NCI-H128 (cell line): ENCODE measurements at regions not wholly inside any gene's neighbourhood (a gene's known extent, or its start where the extent isn't known, plus 50 kb on each side); places are given as distances from the start of the nearest gene placed in this dataset.

Experiments
- DNase-seq: peaks from one replicate; lab custom pipeline; 2025; ENCODE audit not compliant: unreplicated experiment; lab: John Stamatoyannopoulos, UW

DNA sequence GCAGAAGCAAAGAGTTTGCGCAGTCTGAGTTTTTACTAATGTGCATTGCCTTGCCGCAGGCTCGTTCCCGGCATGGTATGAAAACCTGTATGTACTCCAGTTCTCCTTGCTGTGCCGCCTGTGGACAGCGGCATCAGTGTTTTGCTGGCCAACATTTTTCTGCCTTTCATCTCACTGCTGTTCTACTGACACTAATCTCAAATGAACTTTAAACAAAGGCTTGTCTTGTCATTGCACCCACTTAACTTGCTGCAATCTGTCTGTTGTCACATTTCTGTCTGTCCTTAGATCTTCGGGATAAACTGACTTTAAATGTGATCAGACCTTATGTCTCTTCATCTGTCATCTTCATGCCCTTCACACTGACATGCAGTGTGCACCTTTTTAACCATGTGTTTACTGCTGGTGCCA is 71.7 kb upstream of the ZNRF2 start:
- DNase-seq: no peak

DNA sequence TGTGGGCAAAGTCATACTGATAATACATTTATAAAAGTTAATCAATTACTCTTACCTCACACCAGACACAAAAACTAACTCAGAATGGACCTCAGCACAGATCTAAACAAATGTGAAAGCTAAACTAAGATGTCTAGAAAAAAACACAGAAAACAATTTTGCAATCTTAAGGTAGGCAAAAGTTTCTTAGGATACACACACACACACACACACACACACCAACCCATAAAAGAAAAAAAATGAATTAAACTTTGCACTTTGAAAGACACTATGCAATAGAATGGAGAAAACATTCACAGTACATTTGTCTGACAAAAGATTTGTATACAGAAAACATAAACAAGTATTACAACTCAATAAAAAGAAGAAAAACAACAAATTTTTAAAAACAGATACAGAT is 70.8 kb upstream of the ZNRF2 start:
- no peak for DNase-seq

DNA sequence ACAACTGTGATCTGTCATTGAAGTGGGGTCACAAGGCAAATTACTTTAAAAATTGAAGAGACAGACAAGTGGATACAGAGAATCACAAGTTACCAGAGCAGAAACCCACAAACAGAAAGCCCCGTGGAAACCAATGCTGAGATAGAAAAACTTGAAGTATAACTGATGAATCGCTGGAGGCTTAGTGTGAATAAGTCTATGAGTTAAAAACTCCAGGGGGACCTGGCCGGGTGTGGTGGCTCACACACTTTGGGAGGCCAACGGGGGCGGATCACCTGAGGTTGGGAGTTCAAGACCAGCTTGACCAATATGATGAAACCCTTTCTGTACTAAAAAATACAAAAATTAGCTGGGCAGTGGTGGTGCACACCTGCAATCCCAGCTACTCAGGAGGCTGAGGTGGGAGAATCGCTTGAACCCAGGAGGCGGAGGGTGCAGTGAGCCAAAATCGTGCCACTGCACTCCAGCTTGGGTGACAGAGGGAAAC is 69.7 kb upstream of the ZNRF2 start:
- DNase-seq: no peak

DNA sequence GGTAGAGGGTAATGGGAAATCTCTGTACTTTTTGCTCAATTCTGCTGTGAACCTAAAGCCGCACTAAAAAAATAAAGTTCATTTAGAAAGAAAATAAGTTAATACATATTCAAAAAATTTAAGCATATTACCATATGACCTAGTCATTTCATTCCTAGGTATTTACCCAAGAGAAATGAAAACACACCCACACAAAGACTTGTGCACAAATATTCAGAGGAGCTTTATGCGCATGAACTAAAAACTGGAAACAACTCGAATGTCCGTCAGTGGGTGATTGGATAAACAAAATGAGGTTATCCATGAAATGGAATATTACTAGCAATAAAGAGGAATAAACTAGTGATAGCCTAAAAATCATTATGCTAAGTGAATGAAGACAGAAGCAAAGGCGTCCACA is 62.6 kb upstream of the ZNRF2 start:
- no peak for DNase-seq

DNA sequence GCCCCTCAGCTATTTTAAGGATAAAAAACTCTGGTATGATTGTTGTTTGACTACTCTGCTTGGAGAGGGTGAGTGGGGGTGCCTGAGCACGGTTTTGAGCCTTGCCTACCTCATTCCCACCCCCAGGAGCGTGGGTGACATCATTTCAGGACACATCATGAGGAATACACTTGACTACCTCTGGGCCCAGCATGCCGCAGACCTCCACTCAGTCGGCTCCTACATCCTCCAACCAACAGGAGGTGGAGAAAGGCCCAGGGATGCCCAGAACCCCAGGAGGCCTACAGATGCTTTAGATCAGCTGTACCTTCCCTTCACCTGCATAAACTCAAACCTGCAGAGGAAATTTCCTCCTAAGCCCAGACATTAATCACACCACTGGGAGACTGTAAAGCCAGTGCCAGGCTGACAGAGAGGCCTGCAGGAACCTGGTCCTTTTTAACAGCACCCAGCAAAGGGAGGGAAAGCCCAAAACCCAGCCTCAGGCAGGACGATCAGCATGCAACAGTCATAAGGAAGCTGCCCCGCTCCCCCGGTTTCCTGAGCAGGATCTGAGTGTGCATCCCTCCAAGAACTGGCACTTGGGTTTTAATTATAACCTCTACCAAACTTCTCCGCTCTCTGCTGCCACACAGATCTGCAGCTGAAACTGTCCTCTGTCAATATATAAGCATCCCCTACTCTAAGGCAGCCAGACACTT is 61.7 kb upstream of the ZNRF2 start:
- DNase-seq: no peak

DNA sequence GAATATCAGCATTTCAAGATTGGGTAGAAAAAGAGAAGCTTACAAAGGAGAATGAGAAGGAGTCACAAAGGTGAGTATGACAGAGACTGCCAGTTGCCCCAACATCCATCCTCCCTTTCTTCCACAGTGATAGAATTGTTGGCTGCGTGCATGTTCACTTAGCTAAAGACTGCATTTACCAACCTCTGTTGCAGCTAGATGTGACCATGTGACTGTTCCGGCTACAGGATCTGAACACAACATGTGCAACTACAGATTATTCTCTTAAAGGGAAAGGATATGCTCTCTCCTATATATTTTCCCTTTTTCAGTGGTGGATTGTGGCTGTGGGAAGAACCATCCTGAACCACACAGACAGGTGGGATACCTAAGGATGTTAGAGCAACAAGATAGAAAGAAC is 60.5 kb upstream of the ZNRF2 start:
- no peak for DNase-seq

DNA sequence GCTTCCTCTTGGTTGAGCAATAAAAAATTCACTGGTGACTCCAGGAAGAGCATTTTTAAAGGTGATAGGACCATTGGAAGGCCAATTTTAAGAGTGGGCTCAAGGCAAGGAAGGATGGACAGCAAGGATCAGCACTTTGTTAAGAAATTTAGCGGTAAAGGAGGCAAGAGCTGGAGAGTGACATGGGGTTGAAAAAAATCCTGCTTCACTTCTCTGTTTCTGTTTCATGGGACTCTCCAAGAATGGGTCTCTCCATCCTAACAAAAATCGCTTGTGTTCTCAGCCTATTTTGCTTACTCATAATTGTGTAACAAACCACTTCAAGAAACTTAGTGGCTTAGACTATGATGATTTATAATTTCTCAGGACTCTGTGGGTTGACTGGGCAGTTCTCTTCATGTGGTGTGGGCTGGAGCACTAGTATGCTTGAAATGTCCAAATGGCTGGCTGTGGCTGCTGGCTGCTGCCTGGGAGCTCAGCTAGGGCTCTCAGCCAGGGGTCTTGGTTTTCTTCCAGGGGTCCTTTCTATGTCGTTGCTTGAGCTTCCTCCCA is 59.8 kb upstream of the ZNRF2 start:
- no peak for DNase-seq

DNA sequence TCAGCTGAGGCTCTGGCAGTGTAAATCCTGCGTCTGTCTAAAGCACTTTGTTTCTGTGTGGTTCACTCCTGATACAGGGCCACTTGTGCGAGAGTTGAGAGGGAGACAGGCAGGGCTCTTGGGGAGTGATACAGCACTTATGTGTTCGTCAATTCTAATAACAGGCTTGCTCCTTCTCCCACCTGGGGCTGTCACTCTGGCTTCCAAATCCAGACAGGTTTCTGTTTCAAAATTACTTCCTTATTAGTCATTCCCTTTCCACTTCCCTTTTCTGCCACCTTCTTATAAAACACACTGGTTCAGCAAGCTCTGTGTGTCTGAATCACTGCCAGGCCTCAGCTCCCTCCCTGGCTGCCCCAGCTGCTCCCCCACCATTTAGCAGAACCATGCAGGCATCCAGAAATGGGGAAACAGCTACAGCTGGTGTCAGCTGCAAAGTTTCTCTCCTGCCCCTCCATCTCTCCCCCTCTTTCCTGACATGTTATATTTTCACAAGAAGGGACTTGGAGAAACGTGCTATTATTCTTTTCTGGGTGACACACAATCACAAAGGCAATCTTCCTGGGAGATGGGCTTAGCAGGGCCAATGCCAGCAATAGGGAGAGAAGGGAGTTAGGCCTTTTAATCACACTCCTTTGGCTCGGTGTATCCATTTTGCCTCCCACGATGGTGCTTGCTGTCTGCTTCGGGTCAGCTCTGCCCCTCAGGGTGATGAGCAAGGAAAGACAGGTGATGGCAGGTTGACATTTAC is 58.4 kb upstream of the ZNRF2 start:
- peak; percentile 63 for DNase-seq

DNA sequence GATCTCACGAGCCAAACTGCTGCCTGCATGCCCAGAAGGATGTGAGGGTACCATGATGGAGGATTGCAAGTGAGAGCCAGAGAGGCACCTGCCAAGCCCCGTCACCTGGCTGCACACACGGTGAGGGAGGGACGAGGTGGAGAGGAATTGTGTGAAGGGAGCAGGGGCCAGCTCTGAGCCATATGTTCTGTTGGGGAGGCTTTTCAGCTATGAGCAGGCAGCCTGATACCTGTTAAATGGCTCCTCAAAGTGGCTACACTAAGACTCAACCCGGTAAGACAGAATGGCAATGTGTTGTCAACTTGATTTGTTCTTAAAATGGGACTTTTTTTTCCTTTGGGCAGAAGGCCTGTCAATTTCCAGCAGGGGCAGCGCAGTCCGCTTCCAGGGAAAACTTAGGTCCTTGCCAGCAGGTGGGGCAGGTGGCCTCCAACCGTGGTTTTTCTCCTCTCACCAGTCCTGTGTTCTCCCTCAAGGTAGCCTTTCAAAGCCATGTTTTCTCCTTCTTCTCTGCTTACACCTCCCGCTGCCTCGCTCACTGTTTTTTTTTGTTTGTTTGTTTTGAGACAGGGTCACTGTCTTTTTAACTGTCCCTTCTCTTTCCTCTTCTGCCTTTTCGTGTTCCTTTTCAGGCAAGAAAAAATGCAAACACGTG is 57.7 kb upstream of the ZNRF2 start:
- no peak for DNase-seq

DNA sequence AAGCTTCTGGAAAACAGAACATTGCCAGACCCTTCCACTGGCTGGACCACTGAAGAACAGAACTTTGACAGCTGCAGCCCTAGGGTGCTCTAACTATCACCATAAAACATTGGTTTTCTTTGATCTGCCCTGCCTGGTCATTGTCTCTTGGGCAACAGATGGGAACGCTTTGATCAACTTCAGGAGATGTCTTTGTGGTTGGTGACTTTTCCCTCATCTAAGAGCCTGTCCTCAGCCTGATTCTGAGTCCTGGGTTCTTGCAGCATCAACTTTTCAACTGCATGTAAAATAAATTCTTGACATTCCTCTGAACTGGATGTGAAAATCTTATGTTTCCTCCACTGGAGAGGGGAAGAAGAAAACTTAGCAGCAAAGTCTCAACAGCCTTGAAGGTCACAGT is 53.1 kb upstream of the ZNRF2 start:
- no peak for DNase-seq

DNA sequence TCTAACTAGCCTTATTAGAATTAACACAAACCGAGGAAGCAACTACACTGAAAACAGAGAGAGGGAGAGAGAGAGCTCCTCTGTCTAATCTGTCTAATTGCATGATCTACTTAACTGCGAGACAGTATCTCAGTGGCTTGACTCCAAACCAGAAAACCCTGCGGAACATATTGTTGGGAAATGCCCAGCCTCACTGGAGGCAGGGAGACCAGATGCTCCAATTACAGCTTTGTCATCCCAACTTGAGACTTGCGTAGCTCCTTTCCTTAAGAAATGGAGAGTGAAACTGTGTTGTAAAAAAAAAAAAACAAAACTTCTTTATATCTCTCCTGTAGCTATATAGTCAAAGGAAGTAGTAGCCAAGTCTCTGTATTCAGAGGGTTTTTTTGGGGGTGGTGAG is 52.0 kb upstream of the ZNRF2 start:
- no peak for DNase-seq
